ENCODE measurements at regions not wholly inside any gene's neighbourhood (a gene's known extent, or its start where the extent isn't known, plus 50 kb on each side); places are given as distances from the start of the nearest gene placed in this dataset.

DNA sequence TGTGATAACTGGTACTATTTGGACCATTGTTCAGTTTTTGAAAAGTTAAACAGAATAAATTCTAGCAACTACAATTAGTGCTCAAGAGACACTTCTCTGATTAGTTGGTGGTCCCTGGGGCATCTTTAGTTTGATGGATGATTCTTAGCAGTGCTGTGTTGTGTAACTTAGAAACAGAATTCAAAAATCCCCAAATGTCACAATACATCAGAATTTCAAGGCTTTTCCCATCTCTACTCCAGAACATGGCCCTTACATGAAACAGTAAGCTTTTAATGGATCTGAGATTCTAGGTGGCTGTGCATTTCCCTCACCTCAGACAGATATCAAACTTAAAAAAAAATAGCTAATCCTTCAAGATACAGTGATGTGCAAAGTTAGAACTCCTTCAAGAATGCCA, 104.4 kb upstream of the CXCL13 start:
- TF ChIP-seq ZNF274 (IDR thresholded peaks at IDR 0.05; ENCODE audit: low read depth, low read length), result no peak
- TF ChIP-seq YY1 (IDR thresholded peaks at IDR 0.05; ENCODE audit: insufficient read depth, insufficient read length), result no peak
